ENCODE measurements at regions not wholly inside any gene's neighbourhood (a gene's known extent, or its start where the extent isn't known, plus 50 kb on each side); places are given as distances from the start of the nearest gene placed in this dataset.

DNA sequence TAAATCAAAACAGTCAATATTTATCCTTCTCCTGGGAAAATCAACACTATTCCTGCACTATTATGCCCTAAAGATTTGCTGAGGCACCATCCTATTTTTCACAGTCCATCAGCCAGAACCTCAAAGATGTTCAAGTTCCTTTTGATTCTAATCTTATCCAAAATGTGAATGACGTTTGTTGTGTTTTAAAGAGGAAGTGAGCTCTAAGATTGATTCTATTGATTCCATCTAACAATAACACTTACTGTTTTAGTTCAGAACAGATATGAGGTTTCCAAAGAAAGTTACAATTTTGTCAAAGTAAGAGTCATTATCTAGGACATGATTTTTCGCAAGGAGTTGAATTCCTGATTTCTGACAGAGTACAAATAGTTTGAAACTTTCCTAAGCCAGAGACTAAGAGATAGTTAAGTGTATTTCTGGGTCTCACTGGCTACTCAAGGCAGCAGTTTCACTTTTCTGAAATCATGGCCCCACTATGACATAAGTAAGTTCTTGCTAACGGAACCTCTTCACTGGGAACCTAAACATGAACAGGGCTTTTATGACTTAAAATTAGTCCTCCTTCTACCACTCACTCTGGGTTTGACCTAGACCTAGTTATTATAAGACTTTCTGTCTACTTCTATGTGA lies 84.7 kb downstream of the LHX9 start:
- TF ChIP-seq POLR2A (IDR thresholded peaks at IDR 0.05), result no peak
- no peak for TF ChIP-seq CTCF (IDR thresholded peaks at IDR 0.05 in 4 of 5, conservative IDR thresholded peaks at IDR 0.05 in 1 of 5)
- no peaks in the 10 kb centered on the region for H3K27me3 ChIP-seq
- ATAC-seq, result no peak
- H3K36me3 ChIP-seq, result no peaks in the 10 kb centered on the region
- intact Hi-C loops (cut with DNase I; ENCODE audit: low total_unique reads) (no loop called here), in situ Hi-C loops (cut with MboI; ENCODE audit: low sequenced_read_pairs in 4 of 4) (no loop called here)
- no peaks in the 10 kb centered on the region for H3K4me1 ChIP-seq
- no peaks in the 10 kb centered on the region for H3K9me3 ChIP-seq
- no peak for DNase-seq
- H3K4me3 ChIP-seq, result no peak overlapping the region
- H3K27ac ChIP-seq, result no peak overlapping the region

DNA sequence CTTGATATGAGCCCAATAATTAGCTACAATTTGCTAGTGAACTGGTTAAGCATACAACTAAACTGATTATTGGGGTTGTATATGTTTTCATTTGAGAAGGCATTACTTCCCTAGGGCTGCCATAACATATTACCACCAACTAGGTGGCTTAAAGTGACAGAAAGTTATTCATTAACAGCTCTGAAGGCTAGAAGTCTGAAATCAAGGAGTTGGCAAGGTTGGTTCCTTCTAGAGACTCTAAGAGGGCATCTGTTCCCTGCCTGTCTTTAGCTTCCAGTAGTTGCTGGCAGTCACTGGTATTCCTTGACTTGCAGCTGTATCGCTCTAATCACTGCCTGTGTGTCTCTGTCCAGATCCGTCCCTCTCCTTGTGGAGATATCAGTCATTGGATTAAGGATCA lies 86.3 kb downstream of the LHX9 start:
- H3K4me3 ChIP-seq, result no peak overlapping the region
- DNase-seq, result no peak
- in situ Hi-C loops (cut with MboI; ENCODE audit: low sequenced_read_pairs in 4 of 4), result no loop called here
- no peaks in the 10 kb centered on the region for H3K4me1 ChIP-seq
- TF ChIP-seq POLR2A (IDR thresholded peaks at IDR 0.05) (no peak), CTCF (IDR thresholded peaks at IDR 0.05 in 4 of 5, conservative IDR thresholded peaks at IDR 0.05 in 1 of 5) (no peak)
- intact Hi-C loops (cut with DNase I; ENCODE audit: low total_unique reads), result no loop called here
- no peak for ATAC-seq
- no peaks in the 10 kb centered on the region for H3K27me3 ChIP-seq
- H3K27ac ChIP-seq, result no peak overlapping the region
- H3K9me3 ChIP-seq, result no peaks in the 10 kb centered on the region
- H3K36me3 ChIP-seq, result no peaks in the 10 kb centered on the region

- no peaks in the 10 kb centered on the region for H3K9me3 ChIP-seq
- H3K27ac ChIP-seq, result no peak overlapping the region
- intact Hi-C loops (cut with DNase I; ENCODE audit: low total_unique reads) (no loop called here), in situ Hi-C loops (cut with MboI; ENCODE audit: low sequenced_read_pairs in 4 of 4) (no loop called here)
- H3K4me1 ChIP-seq, result no peaks in the 10 kb centered on the region
- DNase-seq, result no peak
- TF ChIP-seq CTCF (IDR thresholded peaks at IDR 0.05 in 4 of 5, conservative IDR thresholded peaks at IDR 0.05 in 1 of 5) (no peak), POLR2A (IDR thresholded peaks at IDR 0.05) (no peak)
- no peaks in the 10 kb centered on the region for H3K36me3 ChIP-seq
- ATAC-seq, result no peak
- no peak overlapping the region for H3K4me3 ChIP-seq
- H3K27me3 ChIP-seq, result no peaks in the 10 kb centered on the region
Observed at GRCh38 chr1:198007011-198007410, 89.8 kb downstream of the LHX9 start.

GRCh38 chr1:198007687-198008607 lies 90.8 kb downstream of the LHX9 start:
- in situ Hi-C loops (cut with MboI; ENCODE audit: low sequenced_read_pairs in 4 of 4) (no loop called here), intact Hi-C loops (cut with DNase I; ENCODE audit: low total_unique reads) (no loop called here)
- DNase-seq (no peak), ATAC-seq (no peak)
- no peak overlapping the region for H3K27ac ChIP-seq
- H3K36me3 ChIP-seq, result no peaks in the 10 kb centered on the region
- no peaks in the 10 kb centered on the region for H3K4me1 ChIP-seq
- no peak overlapping the region for H3K4me3 ChIP-seq
- H3K27me3 ChIP-seq, result no peaks in the 10 kb centered on the region
- no peak for TF ChIP-seq POLR2A (IDR thresholded peaks at IDR 0.05)
- TF ChIP-seq CTCF (IDR thresholded peaks at IDR 0.05 in 4 of 5, conservative IDR thresholded peaks at IDR 0.05 in 1 of 5), result no peak
- no peaks in the 10 kb centered on the region for H3K9me3 ChIP-seq
